AG09319 (cell line): ENCODE measurements at regions not wholly inside any gene's neighbourhood (a gene's known extent, or its start where the extent isn't known, plus 50 kb on each side); places are given as distances from the start of the nearest gene placed in this dataset.

Experiments
- DNase-seq: peaks from one replicate; pipeline ENCODE4 v3.0.0-alpha.2; 2010; ENCODE audit warnings: low read depth; ENCODE audit errors: extremely low read depth
- TF ChIP-seq, protein P1 (sequence below): IDR thresholded peaks from 2 replicates; pipeline ENCODE4 v1.5.1; 2011; ENCODE audit warnings: low read depth, mild to moderate bottlenecking, inconsistent platforms, low read length, moderate library complexity

DNA sequence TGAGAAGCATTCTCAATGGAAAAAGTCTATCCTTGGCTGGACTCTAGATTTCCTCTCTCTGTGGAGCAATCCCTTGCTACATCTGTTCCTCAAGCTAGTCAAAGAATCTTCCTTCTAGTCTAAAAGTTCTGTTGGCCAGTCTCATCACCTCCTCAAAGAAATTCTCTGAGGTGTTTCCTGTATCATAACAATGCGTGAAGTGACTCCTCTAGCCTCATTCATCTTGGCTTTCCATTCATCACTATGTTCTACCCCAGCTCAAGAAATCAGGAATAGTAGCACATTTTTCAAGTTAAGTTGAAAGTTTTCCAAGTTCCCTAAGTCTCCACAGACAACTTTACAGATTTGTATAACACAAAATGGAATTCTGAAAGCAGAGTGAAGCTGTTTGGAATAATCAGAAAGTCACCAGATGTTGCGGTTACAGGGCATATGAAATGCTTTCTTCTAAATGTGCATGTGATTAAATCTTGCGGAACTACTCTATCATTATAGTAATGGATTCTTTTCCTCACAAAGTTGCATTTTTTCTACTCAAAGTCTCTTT lies 176.6 kb upstream of the FREM1 start:
- TF ChIP-seq, protein P1, sequence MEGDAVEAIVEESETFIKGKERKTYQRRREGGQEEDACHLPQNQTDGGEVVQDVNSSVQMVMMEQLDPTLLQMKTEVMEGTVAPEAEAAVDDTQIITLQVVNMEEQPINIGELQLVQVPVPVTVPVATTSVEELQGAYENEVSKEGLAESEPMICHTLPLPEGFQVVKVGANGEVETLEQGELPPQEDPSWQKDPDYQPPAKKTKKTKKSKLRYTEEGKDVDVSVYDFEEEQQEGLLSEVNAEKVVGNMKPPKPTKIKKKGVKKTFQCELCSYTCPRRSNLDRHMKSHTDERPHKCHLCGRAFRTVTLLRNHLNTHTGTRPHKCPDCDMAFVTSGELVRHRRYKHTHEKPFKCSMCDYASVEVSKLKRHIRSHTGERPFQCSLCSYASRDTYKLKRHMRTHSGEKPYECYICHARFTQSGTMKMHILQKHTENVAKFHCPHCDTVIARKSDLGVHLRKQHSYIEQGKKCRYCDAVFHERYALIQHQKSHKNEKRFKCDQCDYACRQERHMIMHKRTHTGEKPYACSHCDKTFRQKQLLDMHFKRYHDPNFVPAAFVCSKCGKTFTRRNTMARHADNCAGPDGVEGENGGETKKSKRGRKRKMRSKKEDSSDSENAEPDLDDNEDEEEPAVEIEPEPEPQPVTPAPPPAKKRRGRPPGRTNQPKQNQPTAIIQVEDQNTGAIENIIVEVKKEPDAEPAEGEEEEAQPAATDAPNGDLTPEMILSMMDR, result no peak
- peak; percentile 71 for DNase-seq

DNA sequence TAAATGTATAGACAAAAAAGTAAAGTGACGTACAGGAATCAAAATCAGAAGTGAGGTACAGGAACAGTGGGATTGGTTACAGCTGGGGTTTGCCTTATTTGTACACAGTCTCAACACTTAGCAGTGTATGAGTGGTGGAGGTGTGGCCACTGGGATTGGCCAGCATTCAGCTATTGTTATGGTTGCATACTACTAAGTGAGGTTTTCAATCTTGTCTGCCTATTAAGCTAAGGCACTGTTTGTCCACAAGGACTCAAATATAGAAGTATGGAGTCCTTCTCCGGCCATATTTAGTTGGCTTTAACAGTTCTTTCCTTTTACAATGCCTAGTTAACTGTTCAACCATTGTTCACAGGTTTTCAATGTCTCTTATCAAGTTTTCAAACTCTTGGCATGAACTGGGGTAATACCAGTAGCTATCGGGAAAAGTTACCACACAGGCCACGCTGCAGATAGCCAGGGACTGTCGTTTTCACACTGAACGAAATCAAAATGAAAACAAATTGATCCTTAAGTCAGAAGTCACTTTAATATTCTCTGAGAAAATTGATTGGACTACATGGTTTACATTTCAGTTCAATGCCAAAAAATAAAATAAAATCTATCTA lies 176.0 kb upstream of the FREM1 start:
- DNase-seq, result no peak
- TF ChIP-seq, protein P1, result no peak

DNA sequence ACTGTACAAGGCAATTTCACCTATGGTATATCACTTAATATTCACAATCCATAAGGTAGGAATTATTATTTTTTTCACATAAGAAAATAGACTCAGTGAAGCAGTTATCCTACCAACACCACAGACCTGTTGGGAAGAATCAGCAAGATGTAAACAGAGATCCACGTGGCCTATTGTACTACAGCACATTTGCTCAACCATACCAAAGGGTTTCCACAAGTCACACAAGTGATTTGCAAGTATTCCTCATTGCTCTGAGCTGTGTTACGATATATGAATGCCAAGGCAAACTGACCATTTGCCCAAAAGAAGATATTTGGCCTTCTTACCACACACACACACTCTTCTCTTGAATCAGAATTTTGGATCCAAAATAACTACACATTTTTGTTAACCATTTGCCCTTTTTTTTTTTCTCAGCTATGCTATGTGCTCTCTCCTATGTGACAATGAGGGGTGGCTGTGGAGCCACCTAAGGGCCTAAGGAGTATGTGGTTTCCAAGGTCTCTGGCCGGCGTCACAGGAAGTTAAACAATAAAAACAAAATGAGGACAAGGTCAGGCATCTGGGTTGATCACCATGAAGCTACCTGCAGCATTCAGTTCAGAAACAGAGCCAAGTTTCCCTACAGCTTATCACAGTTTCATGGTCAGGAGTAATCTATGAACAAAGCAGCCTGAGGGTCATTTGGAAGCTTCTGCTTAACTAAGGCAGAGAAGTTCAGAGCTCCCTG lies 171.0 kb upstream of the FREM1 start:
- DNase-seq, result no peak
- TF ChIP-seq, protein P1, result no peak

DNA sequence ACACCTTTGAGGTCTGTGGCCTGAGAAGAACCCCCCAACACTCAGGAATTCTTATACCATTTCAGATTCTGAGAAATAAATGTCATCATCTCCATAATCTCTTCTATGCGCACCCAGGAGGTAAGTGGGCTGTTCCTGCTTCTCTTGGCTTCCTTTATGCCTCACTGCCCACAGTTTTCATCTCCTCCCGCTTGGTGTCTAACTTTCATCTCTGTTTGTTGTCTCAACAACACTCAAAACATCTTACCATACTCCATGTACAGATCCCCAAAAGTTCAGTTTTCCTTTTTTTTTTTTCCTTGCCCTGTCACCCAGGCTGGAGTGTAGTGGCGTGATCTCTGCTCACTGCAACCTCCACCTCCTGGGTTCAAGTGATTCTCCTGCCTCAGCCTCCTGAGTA lies 170.2 kb upstream of the FREM1 start:
- TF ChIP-seq, protein P1, result no peak
- DNase-seq, result no peak

DNA sequence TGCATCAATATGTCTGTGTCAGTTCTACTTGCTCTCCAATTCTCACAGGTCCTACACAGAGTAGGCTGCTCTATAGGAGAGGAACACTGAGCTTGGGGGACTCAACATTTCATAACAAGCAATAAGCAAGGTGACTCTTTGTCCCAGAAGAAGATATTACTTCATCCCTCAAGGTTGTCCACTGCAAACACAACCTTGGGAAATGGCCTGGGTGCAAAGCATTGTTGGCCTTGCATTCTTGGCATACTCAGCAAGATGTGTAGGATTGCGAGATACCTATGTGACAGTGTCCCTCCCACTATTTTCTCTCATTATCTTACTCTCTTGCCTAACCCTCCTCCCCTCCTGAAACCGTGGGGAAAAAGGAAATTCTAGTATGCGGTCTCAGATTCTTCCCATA lies 169.8 kb upstream of the FREM1 start:
- DNase-seq, result no peak
- TF ChIP-seq, protein P1, result no peak

DNA sequence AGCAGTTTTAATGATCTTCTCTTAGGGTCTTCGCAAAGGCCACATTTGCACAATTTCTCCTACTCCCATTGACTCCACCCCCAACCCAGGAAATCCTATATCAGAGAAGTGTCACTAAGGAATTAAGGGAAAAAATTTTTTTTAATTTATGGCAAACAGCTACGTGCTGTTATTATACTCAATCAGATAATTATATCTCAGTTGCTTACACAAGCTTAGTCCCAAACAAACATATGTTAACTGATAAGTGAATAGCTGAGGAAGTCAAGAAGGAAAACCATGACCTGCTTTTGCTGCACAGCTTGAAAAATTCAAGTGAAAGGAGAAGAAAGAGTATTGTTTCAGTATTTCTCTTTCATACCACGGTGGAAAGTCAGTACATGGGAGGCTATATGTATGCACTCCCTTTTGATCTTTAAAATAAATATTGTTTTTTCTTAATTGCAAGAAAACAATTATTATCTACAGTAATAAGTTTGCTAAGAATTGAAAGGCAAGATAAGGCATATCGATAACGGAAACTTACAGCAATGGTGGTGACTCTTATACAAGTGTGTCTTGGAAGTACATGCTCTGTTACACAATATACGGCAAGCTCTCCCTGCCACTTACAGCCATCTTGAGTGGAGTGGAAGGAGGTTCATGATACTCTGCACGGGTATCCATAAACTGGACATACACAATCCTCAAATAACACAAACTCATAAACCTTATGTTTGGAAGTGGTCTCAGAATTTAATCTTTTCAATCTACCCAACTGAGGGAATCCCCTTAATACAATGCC lies 167.9 kb upstream of the FREM1 start:
- TF ChIP-seq, protein P1, result no peak
- no peak for DNase-seq
